ENCODE measurements at regions not wholly inside any gene's neighbourhood (a gene's known extent, or its start where the extent isn't known, plus 50 kb on each side); places are given as distances from the start of the nearest gene placed in this dataset.
"Not testable (repeated sequence)": the region's sequence is repeated elsewhere in the genome, so short reads cannot be mapped to it uniquely, and the experiment has no call there.

- no peak for DNase-seq (ENCODE audit: low read depth)
These were observed 109.7 kb downstream of the CRLF2 start for GRCh38 chrX:1102786-1103185.

- not testable (repeated sequence) for DNase-seq (ENCODE audit: low read depth)
These were observed 110.2 kb downstream of the CRLF2 start for GRCh38 chrX:1102221-1102620.

DNA sequence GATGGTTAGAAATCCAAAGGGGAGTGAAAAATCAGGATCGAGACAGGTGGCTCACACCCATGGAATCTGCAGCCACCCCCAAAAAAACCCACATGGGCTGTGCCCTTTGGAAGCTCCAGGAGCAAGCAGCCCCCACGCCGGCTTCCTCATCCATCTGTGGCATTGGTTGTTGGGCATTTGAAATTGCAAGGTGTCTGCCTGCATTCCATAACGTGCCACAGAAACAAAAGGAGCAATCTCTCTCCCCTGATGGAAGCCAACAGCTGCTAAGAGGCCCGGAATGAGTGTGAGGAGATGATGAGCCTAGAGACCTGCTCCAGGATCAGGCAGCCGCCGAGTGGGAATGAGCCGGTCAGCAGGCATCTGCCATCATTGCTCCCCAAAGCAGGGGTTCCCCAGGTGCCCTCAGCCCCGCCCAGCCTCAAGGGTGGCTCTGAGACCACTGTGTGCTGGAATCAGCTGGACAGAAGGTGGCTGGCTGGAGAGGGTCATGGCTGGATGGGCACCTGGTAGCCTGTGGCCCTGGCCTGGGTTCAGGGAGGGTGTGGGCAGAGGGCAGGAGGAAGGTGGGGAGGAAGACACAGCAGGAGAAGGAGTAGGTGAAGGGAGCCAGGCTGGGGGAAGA is 113.2 kb downstream of the CRLF2 start:
- no peak for DNase-seq (ENCODE audit: low read depth)

DNA sequence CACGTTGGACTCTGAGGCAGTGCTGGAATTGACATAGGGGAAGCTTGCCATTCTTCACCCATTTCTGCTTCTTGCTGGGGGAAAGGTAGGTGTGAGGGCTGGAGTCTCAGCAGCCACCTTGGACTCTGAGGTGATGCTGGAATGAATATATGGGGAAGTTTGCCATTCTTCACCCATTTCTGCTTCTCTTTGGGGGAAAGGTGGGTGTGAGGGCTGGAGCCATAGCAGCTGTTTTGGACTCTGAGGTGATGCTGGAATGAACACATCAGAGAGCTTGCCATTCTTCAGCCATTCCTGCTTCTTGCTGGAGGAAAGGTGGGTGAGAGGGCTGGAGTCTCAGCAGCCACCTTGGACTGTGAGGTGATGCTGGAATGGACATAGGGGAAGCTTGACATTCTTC is 115.1 kb downstream of the CRLF2 start:
- DNase-seq (ENCODE audit: low read depth), result no peak

- DNase-seq (ENCODE audit: low read depth), result no peak
These were observed 117.7 kb downstream of the CRLF2 start for GRCh38 chrX:1094566-1095333.

DNA sequence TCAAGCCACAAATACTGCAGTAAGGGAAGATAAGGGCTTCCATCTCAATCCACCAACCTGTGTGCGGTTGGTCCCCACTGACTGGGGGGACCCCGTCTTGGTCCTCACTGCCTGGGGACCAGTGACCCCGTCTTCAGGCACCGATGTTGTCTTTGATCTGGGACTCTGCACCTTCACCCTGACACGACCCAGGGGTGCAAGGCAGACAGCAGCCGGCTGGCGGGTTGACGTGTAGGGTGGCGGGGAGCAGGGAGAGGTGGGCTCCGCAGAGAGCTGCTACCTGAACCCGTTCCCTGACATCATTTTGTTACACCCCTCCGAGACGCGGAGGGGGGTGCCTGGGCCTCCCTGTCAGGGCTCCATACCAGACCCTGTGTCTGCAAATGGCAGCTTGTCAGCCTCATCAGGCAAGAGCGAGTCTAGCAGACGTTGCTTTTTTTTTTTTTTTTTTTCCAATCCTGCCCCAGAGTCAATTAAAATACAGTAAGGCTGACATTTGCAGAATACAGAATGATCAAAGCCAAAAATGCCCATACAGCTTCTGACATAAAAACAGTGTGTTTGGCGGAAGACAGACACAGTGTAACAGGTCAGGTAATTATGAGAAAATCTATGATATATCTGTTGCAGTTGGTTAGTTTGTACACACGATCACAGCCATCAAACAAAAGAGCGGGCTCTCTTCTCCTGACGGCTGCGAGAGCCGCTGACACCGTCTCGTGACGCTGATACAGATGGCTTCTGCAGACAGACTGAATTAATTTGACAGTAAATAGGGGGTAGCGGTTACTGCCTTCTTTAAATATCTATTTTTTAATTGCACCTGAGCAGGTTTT is 118.6 kb downstream of the CRLF2 start:
- no peak for DNase-seq (ENCODE audit: low read depth)

DNA sequence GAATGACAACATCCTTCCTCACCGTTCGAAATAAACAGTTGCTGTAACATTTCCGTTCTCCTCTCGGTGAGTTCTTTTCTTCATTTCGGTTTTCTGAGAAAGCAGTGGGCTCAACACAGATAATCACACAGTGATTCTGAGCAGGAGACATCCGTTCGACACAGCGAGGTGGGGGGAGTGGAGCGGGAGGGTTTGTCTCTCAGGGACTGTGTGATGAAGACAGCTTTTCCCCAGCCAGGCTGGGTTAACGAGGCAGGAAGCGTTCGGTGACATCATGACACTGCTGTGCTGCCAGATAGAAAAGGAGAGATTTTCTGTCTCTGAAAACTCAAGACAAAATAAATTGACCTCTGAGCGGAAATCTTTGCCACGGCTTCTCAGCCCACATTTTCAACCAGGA is 119.3 kb downstream of the CRLF2 start:
- no peak for DNase-seq (ENCODE audit: low read depth)

- no peak for DNase-seq (ENCODE audit: low read depth)
These were observed 125.7 kb downstream of the CRLF2 start for GRCh38 chrX:1086444-1087409.

- not testable (repeated sequence) for DNase-seq (ENCODE audit: low read depth)
These were observed 126.6 kb downstream of the CRLF2 start for GRCh38 chrX:1085871-1086270.

DNA sequence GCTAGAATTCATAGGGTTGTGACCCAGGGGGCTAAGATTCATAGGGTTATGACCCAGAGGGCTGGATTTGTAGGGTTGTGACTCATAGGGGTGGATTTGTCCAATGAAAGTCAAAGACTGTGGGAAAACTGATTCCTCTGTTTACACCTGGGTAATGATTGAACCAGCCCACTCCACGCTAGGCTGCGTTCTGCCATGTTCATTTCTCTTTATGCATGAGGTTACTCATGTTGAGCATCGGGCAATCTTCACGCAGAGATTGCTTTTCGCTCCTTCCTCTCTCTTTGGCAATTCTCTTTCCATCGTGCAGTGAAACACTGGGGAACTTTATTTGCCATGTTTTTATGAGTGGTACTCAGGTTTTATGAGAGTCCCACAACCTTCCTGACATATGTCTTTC is 127.8 kb downstream of the CRLF2 start:
- no peak for DNase-seq (ENCODE audit: low read depth)

DNA sequence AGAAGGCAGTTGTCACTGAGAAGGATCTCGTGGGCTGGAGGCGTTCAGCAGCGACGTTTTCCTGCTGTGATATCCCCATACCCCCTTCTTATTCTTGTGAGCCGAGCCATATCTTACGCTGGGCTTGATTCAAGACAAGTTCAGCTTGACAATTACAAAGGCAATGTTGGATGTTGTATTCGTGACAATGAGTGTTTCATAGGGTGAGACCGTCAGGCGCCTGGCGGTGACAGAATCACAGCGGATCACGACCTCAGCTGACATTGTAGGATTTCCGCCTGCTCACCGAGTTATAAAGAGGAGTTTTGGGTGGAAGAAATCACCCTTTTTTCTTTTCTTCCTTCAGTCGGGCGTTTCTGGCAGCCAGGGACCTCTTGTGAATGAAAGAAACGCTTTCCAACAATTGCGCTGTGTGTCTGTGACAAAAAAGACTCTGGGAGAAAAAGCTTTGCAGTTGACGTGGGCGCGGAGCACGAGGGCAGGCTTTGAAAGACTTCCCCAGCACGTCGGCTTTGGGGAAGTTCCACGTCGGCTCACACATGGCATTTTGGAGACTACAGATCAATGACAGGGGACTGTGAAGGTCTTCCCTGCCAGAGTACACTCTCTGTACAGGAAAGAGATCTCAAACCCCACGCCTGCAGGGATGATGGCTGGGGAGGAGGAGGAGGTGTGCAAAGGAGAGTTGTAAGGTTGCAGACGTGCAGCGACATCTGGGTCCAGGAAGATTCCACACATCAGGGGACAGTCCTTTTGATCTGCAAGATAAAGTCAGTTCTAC is 135.4 kb downstream of the CRLF2 start:
- DNase-seq (ENCODE audit: low read depth), result no peak

DNA sequence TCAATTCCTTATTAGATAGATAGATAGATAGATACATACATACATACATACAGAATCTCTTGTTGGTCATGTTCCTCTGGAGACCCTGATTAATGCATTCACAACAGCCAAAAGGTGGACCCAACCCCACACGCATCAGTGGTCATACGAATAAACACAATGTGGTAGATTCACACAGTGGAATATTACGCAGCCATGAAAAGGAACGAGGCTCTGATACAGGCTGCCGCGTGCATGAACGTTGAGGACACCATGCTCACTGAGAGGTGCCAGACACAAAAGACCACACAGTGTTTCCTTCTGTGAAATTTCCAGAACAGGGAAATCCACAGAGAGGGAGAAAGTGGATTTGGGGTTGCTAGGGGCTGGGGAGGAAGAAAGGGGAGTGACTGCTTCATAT is 136.7 kb downstream of the CRLF2 start:
- DNase-seq (ENCODE audit: low read depth), result no peak

DNA sequence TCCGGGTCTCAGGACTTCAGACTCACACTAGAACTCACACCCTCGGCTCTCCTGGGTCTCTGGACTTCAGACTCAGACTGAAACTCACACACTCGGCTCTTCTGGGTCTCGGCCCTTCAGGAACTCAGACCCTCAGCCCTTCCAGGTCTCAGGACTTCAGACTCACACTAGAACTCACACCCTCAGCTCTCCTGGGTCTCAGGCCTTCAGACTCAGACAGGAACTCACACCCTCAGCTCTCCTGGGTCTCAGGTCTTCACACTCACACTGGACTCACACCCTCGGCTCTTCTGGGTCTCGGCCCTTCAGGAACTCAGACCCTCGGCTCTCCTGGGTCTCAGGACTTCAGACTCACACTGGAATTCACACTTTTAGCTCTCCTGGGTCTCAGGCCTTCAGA is 137.3 kb downstream of the CRLF2 start:
- DNase-seq (ENCODE audit: low read depth), result no peak

DNA sequence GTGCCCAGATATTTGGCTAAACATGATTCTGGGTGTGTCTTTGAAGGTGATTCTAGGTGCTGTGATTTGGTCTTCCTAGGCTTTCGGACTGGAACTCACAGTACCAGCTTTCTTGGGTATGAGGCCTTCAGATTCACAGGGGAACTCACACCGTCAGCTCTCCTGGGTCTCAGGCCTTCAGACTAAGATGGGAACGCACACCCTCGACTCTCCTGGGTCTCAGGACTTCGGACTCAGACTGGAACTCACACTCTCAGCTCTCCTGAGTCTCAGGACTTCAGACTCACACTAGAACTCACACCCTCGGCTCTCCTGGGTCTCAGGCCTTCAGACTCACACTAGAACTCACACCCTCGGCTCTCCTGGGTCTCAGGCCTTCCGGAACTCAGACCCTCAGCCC is 137.7 kb downstream of the CRLF2 start:
- no peak for DNase-seq (ENCODE audit: low read depth)

DNA sequence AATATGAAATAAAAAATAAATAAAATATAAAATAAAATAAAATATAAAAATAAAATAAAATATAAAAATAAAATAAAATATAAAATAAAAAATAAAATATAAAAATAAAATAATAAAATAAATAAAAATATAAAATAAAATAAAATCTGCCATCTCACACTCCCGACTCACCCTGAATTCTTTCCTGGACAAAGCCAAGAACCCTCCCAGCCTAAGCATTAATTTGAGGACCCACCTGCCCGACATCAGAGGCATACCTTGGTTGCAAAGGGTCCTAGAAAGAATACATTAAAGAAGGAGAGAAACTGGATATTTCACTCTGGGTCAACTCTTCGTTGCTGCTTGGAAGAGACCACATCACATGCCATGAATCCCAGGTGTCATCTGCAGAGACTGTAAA is 138.3 kb downstream of the CRLF2 start:
- no peak for DNase-seq (ENCODE audit: low read depth)

- no peak for DNase-seq (ENCODE audit: low read depth)
These were observed 139.6 kb downstream of the CRLF2 start for GRCh38 chrX:1072637-1073377.

DNA sequence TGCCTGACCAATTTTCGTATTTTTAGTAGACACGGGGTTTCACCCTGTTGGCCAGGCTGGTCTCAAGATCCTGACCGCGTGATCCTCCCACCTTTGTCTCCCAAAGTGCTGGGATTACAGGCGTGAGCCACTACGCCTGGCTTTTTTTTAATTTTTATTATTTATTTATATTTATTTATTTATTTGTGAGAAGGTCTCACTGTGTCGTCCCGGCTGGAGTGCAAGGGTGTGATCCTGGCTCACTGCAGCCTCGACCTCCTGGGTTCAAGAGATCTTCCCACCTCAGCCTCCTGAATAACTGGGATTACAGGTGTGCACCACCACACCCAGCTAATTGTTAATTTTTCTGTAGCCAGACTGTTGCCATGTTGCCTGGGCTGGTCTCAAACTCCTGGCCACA is 141.1 kb downstream of the CRLF2 start:
- no peak for DNase-seq (ENCODE audit: low read depth)

GRCh38 chrX:1062351-1062750 is 150.1 kb downstream of the CRLF2 start:
- DNase-seq (ENCODE audit: low read depth), result no peak

- DNase-seq (ENCODE audit: low read depth), result no peak
These were observed 151.9 kb downstream of the CRLF2 start for GRCh38 chrX:1060562-1060960.
